Pulmonary artery endothelial cell (primary cell): ENCODE measurements at regions not wholly inside any gene's neighbourhood (a gene's known extent, or its start where the extent isn't known, plus 50 kb on each side); places are given as distances from the start of the nearest gene placed in this dataset.
"Not testable (repeated sequence)": the region's sequence is repeated elsewhere in the genome, so short reads cannot be mapped to it uniquely, and the experiment has no call there.

Source experiments
- DNase-seq: peaks from one replicate; pipeline ENCODE4 v3.0.0-alpha.2; 2011; ENCODE audit warnings: low read depth, low spot score

DNA sequence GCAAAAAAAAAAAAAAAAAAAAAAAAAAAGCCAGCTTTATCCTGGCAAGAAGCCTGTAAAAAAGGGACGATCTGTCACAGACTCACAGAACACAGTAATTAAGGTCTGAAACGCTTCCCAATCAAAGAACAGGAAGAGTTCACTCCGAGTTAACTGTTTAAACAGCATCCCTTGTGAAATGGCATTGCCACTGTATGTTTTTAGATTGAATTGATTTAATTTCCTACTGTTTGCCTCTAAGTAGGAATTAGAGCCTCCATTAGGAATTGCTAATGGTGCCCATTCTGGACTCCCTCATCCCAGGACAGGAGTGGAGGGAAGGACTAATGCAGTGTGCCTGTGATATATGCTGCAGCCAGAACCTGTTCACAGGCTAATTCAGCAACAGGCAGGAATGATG is 370.8 kb downstream of the RWDD3 start:
- no peak for DNase-seq

- DNase-seq, result no peak
Measured at GRCh38 chr1:95614197-95614596, 380.2 kb downstream of the RWDD3 start.

DNA sequence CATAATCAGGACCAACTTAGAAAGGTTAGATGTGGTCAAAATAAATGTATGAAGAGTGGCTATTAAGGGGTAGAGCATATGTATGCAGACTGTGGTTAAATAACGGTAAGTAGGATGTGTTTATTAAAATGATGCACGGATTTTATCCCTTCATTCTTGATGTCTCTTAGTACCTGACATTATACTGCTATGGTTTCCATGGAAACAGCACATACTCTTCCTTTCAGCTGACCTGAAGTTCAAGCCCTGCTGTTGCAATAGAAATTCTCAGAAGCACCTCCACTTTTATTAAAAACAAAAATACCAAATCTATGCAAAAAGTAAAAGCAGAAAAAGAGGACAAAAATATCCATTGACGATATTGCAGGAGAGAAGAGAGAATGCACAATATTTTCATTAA is 381.4 kb downstream of the RWDD3 start:
- DNase-seq, result no peak

GRCh38 chr1:95620076-95620475 is 386.1 kb downstream of the RWDD3 start:
- DNase-seq, result no peak

DNA sequence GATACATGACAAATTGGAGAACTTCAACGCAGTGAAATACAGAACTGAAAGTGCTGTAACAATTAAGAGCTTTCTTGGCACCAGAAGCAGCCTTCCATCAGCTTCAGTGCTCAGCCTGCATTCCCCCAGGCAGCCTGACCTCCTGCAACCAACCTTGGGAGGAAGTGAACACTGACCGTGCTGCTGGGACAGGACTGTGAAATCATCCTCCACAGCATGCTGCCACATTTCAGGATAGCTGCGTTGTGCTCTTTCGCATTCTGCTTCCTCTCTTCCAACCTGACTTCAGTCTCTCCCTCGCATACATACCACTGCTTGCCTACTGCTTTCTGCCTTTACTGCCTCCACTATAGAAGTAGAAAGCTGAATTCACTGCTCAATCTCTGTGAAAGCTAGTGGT is 388.6 kb downstream of the RWDD3 start:
- DNase-seq, result no peak

- no peak for DNase-seq
Measured at GRCh38 chr1:95625224-95625623, 391.2 kb downstream of the RWDD3 start.

- DNase-seq, result no peak
Measured at GRCh38 chr1:95627244-95627643, 393.2 kb downstream of the RWDD3 start.

GRCh38 chr1:95631695-95632094 is 397.7 kb downstream of the RWDD3 start:
- no peak for DNase-seq

GRCh38 chr1:95635811-95636210 is 401.8 kb downstream of the RWDD3 start:
- no peak for DNase-seq

GRCh38 chr1:95636897-95637296 is 402.9 kb downstream of the RWDD3 start:
- no peak for DNase-seq

DNA sequence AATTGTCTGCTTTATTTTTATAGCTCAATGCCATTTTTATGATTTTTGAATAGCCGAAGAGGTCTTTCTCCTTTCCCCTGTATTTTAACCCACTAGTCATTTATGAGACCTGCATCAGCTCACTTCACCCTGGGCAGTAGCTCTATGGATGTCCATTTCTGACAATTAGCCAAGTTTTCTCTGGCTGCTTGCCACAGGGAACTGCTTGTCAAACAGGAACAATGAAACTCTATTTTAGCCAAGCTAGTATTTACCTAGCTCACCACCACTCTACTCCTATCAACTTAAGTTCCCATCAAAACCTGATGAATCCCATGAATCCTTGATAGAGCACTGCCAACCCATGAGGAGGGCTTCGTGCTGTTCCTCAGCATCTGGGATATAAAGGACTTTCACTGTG is 406.7 kb downstream of the RWDD3 start:
- DNase-seq, result no peak

DNA sequence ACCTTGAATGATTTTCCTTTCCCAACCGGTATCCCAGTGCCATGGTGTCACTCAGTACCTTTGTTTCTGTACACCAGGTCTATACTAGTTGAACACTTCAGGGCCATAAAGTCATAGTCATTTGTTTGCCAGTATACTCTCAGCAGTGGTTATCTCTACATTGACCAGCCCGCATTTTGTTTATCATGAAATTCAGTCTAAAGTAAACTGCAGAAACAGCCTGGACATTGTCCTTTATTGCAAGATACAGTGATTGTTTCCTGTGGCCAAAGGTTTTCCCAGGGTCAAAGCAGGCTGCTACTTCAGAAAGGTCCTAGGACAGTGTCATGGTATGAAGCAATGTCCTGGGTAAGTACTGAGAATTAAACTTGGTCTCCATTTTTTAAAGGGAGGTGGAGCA is 407.4 kb downstream of the RWDD3 start:
- DNase-seq, result no peak

- DNase-seq, result no peak
Measured at GRCh38 chr1:95642035-95642434, 408.0 kb downstream of the RWDD3 start.

GRCh38 chr1:95643071-95643470 is 409.1 kb downstream of the RWDD3 start:
- no peak for DNase-seq

- not testable (repeated sequence) for DNase-seq
Measured at GRCh38 chr1:95645126-95645525, 411.1 kb downstream of the RWDD3 start.

GRCh38 chr1:95650631-95651030 is 416.6 kb downstream of the RWDD3 start:
- no peak for DNase-seq

- DNase-seq, result no peak
Measured at GRCh38 chr1:95652423-95652965, 418.5 kb downstream of the RWDD3 start.

- no peak for DNase-seq
Measured at GRCh38 chr1:95653618-95654017, 419.6 kb downstream of the RWDD3 start.

DNA sequence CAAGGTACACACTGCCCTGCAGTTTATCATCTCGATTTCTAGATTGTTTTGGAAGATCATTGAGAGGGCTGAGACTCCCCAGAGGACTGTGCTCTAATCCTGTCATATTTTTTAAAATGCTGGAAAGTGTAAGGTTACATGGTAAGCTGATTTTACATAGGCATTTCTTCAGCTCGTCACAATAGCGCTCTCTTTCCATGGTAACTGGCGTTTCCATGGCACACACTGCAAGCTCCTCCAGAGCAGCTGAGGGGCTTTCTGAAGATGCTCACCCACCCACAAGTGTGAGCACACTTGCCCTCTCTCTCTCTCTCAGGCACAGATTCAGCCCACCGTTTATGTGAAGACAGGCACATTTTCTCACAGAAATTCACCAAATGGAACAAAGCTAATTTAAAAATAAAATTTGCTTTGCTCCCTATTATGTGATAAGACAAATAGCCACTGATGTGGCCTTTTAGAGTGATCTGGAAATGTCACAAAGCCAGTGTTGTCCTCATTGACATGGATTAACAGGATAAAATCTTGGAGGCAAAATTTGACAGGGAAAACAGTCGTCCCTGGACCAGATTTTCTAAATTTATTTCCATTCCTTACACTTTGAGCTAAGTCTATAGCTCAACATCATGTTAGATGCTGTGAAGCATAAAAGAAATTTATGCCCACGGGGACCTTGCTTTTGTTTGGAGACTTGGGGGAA is 421.5 kb downstream of the RWDD3 start:
- DNase-seq, result no peak

- DNase-seq, result no peak
Measured at GRCh38 chr1:95657248-95657647, 423.2 kb downstream of the RWDD3 start.

- no peak for DNase-seq
Measured at GRCh38 chr1:95659166-95659565, 425.2 kb downstream of the RWDD3 start.

DNA sequence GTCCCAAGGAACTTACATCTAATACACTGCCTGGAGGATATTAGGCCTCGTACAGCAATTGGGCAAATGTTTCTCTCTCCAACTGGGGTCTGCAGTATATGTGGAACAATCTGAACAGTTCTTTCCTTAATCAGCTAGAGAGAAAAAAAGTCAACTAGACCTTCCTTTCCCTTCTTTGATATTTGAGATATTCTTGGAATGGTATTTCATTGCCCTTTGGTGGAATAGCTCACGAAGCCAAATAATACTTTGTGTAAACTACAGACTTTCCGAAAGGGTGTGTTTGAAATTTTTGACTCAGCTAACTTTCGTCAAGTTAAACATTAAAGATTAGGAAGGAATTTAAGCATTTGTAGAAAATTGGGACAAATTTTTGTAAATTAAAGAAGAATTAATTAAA is 425.6 kb downstream of the RWDD3 start:
- DNase-seq, result no peak

DNA sequence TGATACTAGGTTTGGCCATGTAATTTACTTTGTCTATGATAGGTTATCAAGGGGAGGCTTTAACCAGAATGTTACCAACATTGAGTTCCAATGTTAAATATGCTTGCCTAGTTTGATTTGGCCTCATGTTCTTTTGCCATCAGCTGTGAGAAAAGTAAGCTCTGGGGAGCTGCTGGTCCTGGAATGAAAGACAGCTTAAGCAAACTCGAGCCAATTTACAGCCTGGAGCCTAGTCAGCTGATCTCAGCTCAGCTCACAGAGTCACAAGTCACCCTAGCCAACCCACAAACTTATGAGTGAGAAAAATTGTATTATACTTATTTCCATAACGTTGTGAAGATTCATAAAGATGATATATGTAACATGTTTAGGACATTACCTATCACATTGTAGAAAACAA is 426.7 kb downstream of the RWDD3 start:
- DNase-seq, result no peak

DNA sequence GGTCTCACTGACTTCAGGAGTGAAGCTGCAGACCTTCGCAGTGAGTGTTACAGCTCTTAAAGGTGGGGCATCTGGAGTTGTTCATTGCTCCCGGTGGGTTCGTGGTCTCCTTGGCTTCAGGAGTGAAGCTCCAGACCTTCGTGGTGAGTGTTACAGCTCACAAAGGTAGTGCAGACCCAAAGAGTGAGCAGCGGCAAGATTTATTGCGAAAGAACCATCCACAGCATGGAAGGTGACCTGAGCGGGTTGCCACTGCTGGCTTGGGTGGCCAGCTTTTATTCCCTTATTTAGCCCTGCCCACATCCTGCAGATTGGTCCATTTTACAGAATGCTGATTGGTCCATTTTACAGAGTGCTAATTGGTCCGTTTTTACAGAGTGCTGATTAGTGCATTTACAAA is 429.5 kb downstream of the RWDD3 start:
- DNase-seq, result not testable (repeated sequence)
